ENCODE measurements at regions not wholly inside any gene's neighbourhood (a gene's known extent, or its start where the extent isn't known, plus 50 kb on each side); places are given as distances from the start of the nearest gene placed in this dataset.
"Not testable (repeated sequence)": the region's sequence is repeated elsewhere in the genome, so short reads cannot be mapped to it uniquely, and the experiment has no call there.

GRCh38 chr5:105195765-105196164, 1633.2 kb upstream of the NUDT12 start:
- DNase-seq (ENCODE audit: low read depth) = no peak
- Histone ChIP-seq H3K36me3 (ENCODE audit: control insufficient read depth, insufficient read depth, low read length) (no peaks in the 10 kb centered on the region), H3K27me3 (ENCODE audit: control insufficient read depth, insufficient read depth, low read length) (no peaks in the 10 kb centered on the region), H3K4me3 (ENCODE audit: low read depth, low read length) (no peak overlapping the region)
- TF ChIP-seq CTCF (IDR thresholded peaks at IDR 0.05; ENCODE audit: insufficient read depth, low read length, severe bottlenecking) = no peak
- FAIRE-seq = no peak

- H3K27me3 ChIP-seq (ENCODE audit: control insufficient read depth, insufficient read depth, low read length) = no peaks in the 10 kb centered on the region
- DNase-seq (ENCODE audit: low read depth) = no peak
- H3K36me3 ChIP-seq (ENCODE audit: control insufficient read depth, insufficient read depth, low read length) = no peaks in the 10 kb centered on the region
- TF ChIP-seq CTCF (IDR thresholded peaks at IDR 0.05; ENCODE audit: insufficient read depth, low read length, severe bottlenecking) = no peak
- FAIRE-seq = no peak
- H3K4me3 ChIP-seq (ENCODE audit: low read depth, low read length) = no peak overlapping the region
These were observed 1610.3 kb upstream of the NUDT12 start for GRCh38 chr5:105172918-105173317.

GRCh38 chr5:105168806-105169205, 1606.2 kb upstream of the NUDT12 start:
- no peaks in the 10 kb centered on the region for H3K27me3 ChIP-seq (ENCODE audit: control insufficient read depth, insufficient read depth, low read length)
- no peaks in the 10 kb centered on the region for H3K36me3 ChIP-seq (ENCODE audit: control insufficient read depth, insufficient read depth, low read length)
- no peak for TF ChIP-seq CTCF (IDR thresholded peaks at IDR 0.05; ENCODE audit: insufficient read depth, low read length, severe bottlenecking)
- DNase-seq (ENCODE audit: low read depth) (no peak), FAIRE-seq (no peak)
- H3K4me3 ChIP-seq (ENCODE audit: low read depth, low read length) = no peak overlapping the region

GRCh38 chr5:105167092-105167491, 1604.5 kb upstream of the NUDT12 start:
- H3K4me3 ChIP-seq (ENCODE audit: low read depth, low read length) = no peak overlapping the region
- H3K36me3 ChIP-seq (ENCODE audit: control insufficient read depth, insufficient read depth, low read length) = no peaks in the 10 kb centered on the region
- no peak for TF ChIP-seq CTCF (IDR thresholded peaks at IDR 0.05; ENCODE audit: insufficient read depth, low read length, severe bottlenecking)
- no peaks in the 10 kb centered on the region for H3K27me3 ChIP-seq (ENCODE audit: control insufficient read depth, insufficient read depth, low read length)
- no peak for FAIRE-seq
- DNase-seq (ENCODE audit: low read depth) = no peak

- Histone ChIP-seq H3K36me3 (ENCODE audit: control insufficient read depth, insufficient read depth, low read length) (no peaks in the 10 kb centered on the region), H3K27me3 (ENCODE audit: control insufficient read depth, insufficient read depth, low read length) (no peaks in the 10 kb centered on the region), H3K4me3 (ENCODE audit: low read depth, low read length) (no peak overlapping the region)
- no peak for TF ChIP-seq CTCF (IDR thresholded peaks at IDR 0.05; ENCODE audit: insufficient read depth, low read length, severe bottlenecking)
- FAIRE-seq = no peak
- DNase-seq (ENCODE audit: low read depth) = no peak
These were observed 1601.0 kb upstream of the NUDT12 start for GRCh38 chr5:105163547-105163946.

- DNase-seq (ENCODE audit: low read depth); H3K27me3 ChIP-seq (ENCODE audit: control insufficient read depth, insufficient read depth, low read length); H3K4me3 ChIP-seq (ENCODE audit: low read depth, low read length); H3K36me3 ChIP-seq (ENCODE audit: control insufficient read depth, insufficient read depth, low read length); FAIRE-seq: not testable (repeated sequence)
These were observed 1600.0 kb upstream of the NUDT12 start for GRCh38 chr5:105162557-105162956.
